Fibroblast of lung (primary cell): ENCODE measurements at regions not wholly inside any gene's neighbourhood (a gene's known extent, or its start where the extent isn't known, plus 50 kb on each side); places are given as distances from the start of the nearest gene placed in this dataset.

Experiments
- EZH2 ChIP-seq: IDR thresholded peaks from 2 replicates; pipeline ENCODE4 v1.5.1; 2012; ENCODE audit warnings: low read length, control low read depth, mild to moderate bottlenecking; ENCODE audit errors: missing control alignments
- TF ChIP-seq, protein P1 (sequence below), 2 donors: IDR thresholded peaks in 1 of 2; conservative IDR thresholded peaks in 1 of 2; 1 replicate in 1 of 2; 2 replicates in 1 of 2; pipeline ENCODE4 v1.5.1; 2011 to 2012; ENCODE audit warnings: low read length in 2 of 2, control low read depth in 1 of 2, inconsistent platforms in 1 of 2, low read depth in 1 of 2, mild to moderate bottlenecking in 1 of 2

DNA sequence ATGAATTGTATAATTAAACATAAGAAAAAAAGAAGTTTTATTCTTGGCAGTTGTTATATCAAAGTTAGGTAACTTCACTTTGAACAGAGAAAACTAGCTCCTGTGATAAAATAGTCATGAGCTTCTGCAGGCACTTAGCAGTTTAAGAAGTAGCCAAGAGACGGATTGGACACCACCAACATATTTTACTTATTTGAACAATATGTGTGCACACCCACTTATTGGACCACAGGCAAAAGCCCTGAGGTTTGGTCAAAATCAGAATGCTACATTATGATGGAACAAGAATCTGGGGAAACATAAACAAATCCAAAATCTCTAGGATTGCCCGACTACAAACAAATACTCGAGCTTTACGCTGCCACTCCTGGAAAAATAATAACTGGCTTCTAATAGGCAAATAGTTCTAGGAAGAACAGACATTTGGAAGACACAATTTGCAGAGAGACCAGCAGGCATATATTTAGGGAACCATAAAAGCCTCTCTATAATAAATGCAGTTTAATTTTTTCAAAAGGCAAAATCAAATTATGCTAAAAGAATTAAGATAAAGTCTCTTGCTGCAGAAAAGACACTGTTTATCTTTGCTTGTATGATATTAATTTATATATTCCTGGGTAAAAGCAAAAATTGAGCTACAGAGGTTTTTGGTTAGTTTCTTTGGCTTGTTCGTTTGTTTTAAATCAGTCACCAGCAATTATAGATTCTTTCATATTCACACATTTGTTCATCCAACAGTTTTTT is 117.9 kb downstream of the CDC42EP3 start:
- TF ChIP-seq, protein P1, sequence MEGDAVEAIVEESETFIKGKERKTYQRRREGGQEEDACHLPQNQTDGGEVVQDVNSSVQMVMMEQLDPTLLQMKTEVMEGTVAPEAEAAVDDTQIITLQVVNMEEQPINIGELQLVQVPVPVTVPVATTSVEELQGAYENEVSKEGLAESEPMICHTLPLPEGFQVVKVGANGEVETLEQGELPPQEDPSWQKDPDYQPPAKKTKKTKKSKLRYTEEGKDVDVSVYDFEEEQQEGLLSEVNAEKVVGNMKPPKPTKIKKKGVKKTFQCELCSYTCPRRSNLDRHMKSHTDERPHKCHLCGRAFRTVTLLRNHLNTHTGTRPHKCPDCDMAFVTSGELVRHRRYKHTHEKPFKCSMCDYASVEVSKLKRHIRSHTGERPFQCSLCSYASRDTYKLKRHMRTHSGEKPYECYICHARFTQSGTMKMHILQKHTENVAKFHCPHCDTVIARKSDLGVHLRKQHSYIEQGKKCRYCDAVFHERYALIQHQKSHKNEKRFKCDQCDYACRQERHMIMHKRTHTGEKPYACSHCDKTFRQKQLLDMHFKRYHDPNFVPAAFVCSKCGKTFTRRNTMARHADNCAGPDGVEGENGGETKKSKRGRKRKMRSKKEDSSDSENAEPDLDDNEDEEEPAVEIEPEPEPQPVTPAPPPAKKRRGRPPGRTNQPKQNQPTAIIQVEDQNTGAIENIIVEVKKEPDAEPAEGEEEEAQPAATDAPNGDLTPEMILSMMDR (conservative IDR thresholded peaks at IDR 0.05 in 1 of 2, IDR thresholded peaks at IDR 0.05 in 1 of 2; ENCODE audit: low read depth in 1 of 2, low read length in 2 of 2), result no peak
- TF ChIP-seq EZH2, result no peak
